GM18508 (cell line): ENCODE measurements at regions not wholly inside any gene's neighbourhood (a gene's known extent, or its start where the extent isn't known, plus 50 kb on each side); places are given as distances from the start of the nearest gene placed in this dataset.

Source experiments
- ATAC-seq: cut with Tn5 transposase; IDR thresholded peaks from one replicate; pipeline ENCODE4 v1.9.1; 2021; ENCODE audit warnings: moderate number of reproducible peaks; ENCODE audit not compliant: insufficient read depth, unreplicated experiment

DNA sequence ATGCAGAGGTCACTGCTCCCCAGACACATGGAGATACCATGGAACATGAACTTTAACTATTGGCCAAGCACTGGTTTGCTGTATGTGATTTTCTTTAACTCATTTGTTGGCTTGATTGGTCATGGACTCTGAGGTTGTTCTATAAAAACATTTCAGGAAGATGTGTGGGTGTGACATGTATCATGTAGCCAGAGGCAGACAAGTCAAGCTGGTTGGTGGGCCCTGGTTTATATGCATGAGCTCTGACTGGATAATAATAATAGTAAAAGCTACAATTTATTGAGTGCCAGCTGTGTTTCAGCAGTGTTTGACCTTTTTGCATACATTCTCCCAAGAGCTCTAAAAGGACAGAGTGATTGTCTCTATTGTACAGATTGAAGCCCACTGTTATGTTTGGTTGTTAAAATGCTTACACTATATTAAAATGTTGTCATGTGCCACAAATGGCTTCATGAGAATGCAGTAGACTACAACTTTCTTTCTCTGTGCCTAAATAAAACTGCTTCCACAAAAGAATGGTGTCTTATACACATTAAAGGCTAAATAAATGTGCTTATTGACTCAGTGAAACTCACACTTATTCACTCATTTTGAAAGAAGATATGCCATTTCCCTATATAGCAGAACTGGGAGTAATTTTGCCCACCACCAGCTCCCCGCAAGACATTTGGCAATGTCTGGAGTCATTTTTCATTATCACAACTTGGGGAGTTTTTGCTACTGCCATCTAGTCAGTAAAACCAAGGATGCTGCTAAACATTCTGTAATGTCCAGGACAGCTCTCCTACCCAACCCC is 243.6 kb upstream of the NFE2L3 start:
- ATAC-seq = no peak

- ATAC-seq = no peak
These were observed 240.0 kb upstream of the NFE2L3 start for GRCh38 chr7:25911738-25912607.

DNA sequence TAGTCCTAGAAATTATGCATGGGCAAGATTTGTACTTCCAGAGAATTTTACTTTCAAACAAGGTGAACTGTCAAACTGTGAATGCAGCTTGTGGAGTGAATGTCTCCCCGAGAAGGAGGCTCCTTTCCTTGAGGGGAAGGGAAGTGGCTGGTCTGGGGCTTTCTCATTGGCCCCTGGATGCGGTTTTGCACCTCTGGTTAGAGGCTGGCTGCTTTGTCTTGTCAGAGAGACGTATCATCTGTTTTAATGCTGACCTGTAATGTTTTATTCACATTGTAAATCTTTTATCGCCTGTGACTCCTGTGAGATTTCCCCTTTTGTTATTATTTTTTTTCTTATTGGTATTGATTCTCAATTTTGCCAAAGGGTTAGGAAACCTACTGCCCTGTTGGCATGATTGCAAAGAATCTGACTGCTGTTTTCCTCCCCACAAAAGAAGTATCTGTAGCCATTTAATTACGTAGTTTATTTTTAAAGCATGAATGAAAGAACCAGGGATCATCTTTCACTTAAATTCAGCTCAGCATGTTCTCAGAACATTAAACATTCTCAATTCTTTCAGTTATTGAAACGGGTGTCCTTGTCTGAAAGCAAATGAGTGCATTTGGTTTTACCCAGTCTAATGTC is 238.3 kb upstream of the NFE2L3 start:
- ATAC-seq = no peak

GRCh38 chr7:25918731-25919130 is 233.3 kb upstream of the NFE2L3 start:
- no peak for ATAC-seq

DNA sequence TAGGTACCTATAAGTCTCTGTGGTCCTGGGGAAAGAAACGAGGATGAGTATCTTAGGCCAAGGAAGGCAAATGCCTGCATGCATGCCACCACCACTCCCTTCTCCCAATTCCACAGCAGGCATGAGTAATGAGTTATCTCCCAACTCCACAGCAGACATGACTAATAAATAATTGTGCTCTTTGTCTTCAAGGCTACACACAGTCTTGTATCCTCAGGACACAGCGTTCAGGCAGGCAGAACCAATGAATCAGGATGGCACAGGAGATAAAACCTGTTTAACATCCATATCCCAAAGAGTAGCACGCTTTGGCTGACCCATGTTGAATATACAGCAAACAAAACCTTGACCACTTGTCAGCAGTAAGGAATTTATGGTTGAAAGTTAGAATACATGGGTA is 229.7 kb upstream of the NFE2L3 start:
- no peak for ATAC-seq

- ATAC-seq = no peak
These were observed 228.1 kb upstream of the NFE2L3 start for GRCh38 chr7:25923741-25924460.

DNA sequence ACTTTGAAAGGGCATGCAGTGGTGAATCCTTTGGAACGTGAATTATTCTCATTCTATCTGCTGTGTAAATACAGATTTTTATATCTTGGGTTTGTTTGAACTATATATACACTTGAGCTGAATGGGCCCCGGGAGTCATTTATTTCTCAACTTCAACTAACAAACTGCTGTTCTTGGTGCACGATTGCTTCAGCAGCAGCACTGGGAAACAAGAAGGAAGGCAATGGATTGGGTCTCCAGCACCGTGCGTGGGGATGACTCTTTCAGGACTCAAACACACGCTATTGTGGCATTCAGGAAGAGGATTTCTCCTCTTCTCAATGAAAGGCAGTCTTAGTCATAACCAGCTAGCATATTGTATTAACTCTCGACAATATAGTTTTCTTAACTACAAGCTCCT is 226.0 kb upstream of the NFE2L3 start:
- ATAC-seq = no peak

GRCh38 chr7:25926451-25926850 is 225.5 kb upstream of the NFE2L3 start:
- ATAC-seq = no peak

GRCh38 chr7:25926891-25927625 is 224.9 kb upstream of the NFE2L3 start:
- no peak for ATAC-seq

DNA sequence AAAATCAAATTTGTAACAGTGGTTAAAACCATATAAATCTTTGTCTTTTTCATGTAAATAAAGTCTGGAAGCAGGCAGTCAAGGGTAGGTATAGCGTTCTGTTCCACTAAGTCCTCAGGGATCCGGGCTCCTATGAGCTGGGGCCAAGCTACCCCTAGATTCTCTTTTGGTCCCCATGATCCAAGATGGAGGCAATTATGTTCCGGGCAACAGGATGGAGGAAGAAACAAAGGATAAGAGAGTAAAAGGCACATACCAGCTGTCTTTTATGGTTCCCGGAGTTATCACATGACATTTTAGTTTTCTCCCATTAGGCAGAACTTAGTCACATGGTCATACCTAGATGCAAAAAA is 224.4 kb upstream of the NFE2L3 start:
- ATAC-seq = no peak

DNA sequence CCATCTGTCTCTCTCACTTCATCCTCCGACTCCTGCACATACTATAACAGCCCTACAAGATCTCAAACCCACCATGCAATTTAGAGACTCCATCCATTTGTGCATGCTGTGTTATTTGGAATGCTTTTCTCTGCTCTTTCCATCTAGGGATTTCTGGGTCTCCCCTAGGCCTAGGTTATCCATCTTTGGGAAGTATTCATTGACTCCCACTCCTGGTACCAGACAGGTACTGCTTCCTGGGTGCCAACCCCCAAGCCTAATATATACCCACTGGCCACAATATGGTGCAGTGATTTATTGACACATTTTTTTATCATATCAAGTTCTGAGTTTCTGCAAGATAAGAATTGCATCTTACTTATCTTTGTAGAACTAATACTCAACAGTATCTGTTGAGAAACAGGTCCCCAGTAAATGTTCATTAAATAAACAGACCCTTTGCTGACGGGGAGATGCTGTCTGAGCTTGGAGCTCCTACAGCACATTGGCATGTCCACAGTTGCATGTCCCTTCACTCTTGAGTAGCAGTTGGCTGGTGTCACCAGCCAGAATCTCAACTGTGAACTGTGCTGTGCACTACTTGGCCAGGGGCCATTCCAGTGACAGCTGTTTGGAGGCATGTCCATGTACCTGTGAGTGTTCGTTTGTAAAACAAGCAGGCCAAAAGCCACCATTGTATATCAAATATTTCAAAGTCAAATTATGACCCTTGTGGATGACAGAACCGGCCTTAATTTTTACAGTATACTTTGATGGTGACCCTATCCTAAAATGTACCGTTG is 223.3 kb upstream of the NFE2L3 start:
- ATAC-seq = no peak

DNA sequence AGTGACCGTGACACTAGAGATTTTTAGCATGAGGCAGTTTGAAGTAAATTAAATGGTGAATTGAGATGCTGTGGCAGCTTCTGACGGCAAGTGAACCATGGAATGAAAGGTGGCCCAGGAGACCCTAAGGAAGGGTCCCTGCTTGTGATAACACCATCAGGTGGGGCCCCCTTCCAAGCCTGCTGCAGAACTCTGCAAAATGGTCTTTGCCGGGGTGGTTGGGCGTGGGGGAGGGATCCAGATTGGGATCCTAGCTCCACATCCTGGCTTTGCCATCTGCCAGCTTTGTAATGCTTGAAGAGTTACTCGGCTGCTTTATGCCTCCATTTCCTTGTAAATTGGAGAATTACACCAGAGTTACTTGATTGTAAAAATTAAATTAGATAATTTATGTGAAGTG is 222.6 kb upstream of the NFE2L3 start:
- ATAC-seq = no peak

- ATAC-seq = no peak
These were observed 221.4 kb upstream of the NFE2L3 start for GRCh38 chr7:25930492-25931048.

- no peak for ATAC-seq
These were observed 220.8 kb upstream of the NFE2L3 start for GRCh38 chr7:25931156-25931555.

DNA sequence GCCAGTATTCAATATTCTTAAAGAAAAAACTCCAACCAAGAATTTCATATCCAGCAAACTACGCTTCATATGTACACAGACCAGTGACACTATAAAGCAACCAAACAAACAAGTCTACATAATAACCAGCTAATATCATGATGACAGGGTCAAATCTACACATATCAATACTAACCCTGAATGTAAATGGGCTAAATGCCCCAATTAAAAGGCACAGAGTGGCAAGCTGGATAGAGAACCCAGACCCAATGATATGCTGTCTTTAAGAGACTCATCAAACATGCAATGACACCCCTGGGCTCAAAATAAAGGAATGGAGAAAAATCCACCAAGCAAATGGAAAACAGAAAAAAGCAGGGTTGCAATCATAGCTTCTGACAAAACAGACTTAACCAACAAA is 218.1 kb upstream of the NFE2L3 start:
- no peak for ATAC-seq

- ATAC-seq = no peak
These were observed 211.7 kb upstream of the NFE2L3 start for GRCh38 chr7:25940086-25940906.

DNA sequence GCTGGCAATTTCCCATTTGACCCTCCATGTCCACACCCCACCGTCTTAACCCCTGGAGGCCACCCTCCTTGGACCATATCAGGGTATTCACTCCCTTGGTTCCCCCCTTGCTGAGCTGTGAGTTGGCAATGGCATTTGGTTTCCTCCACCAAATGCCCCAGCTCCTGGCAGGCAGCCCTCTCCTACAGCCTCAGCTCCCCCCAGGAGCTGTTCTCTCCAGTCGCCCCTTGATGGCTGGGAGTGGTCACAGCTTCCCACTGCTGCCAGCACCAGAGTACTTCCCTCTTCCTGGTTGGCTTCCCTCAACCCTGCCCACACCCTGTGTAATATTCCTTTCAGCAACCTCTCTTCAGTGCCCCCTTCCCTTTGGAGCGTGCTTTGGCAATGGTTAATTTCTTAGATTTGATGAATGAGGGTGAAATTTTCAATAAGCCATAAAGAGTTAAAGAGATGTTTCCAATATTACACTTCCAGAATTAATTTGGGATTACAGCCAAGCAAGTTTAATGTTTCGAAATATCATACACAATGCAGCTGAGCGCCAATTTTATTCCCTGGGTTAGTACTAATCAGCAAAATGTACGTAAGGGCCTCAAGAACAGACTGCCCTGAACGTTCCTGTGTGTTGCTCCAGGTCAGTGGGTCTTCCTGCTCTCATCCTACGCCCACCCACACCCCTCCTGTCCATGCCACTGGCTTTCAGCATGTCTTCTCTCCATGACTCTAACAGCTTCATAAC is 207.1 kb upstream of the NFE2L3 start:
- no peak for ATAC-seq
